K562 (cell line): ENCODE measurements at regions not wholly inside any gene's neighbourhood (a gene's known extent, or its start where the extent isn't known, plus 50 kb on each side); places are given as distances from the start of the nearest gene placed in this dataset.

Source experiments
- ATAC-seq: fragments of 200-7000 bp; cut with Tn5 transposase; 3 replicates; pipeline ENCODE4 v1.9.1; 2020; ENCODE audit warnings: moderate library complexity
- BruUV-seq: library from RNA; stranded (reverse); fragments of 400-500 nt; replicated peaks from 2 replicates; lab custom pipeline; 2021; lab: Mats Ljungman, UMichigan
- CTCF ChIA-PET: fragments of 300-600 bp; formaldehyde crosslinking; extraction: SDS; loops from one replicate; lab custom pipeline; 2021; ENCODE audit warnings: low intra/inter-chr PET ratio; lab: Yijun Ruan, JAX
- POLR2A ChIA-PET: fragments of 300-600, 350-650 bp; sonication (Branson Sonifier 250); formaldehyde crosslinking; extraction: SDS; loops from one replicate; lab custom pipeline; 2021; ENCODE audit warnings: antibody characterized with exemption, inconsistent platforms; lab: Yijun Ruan, JAX
- DNase-seq, 4 experiments: peaks; one replicate each; pipeline versions ENCODE4 v3.0.0 to v3.0.0-alpha.2; 2011 to 2018; ENCODE audit warnings: low spot score in 3 of 4, mixed read lengths in 3 of 4; ENCODE audit errors: extremely low read depth in 1 of 4
- FAIRE-seq: peaks from 2 replicates; lab custom pipeline; 2011; peaks lifted over from hg19 to GRCh38; lab: Jason Lieb, UNC
- H2AFZ ChIP-seq: 2 replicates; pipeline ENCODE4 v1.6.0; 2011; ENCODE audit warnings: low read depth, low read length, control low read depth, inconsistent platforms
- H3K27ac ChIP-seq: fragments of 200-600 bp; 3 replicates; pipeline ENCODE4 v1.8.0; 2011; ENCODE audit warnings: low read depth, mild to moderate bottlenecking, control low read depth, inconsistent platforms, low read length, moderate library complexity, mixed read lengths; ENCODE audit errors: extremely low read depth
- H3K27me3 ChIP-seq, 2 experiments: fragments of 300-600 bp in 1 of 2; 2 replicates in 1 of 2; 3 replicates in 1 of 2; pipeline versions ENCODE4 v1.6.0 to v1.8.0; 2011; ENCODE audit warnings: inconsistent platforms in 2 of 2, low read length in 2 of 2, mild to moderate bottlenecking in 1 of 2, mixed read lengths in 1 of 2, moderate library complexity in 1 of 2; ENCODE audit not compliant: control insufficient read depth in 2 of 2, insufficient read depth in 2 of 2
- H3K36me3 ChIP-seq: fragments of 300-600 bp; 3 replicates; pipeline ENCODE4 v1.8.0; 2011; ENCODE audit warnings: mild to moderate bottlenecking, low read length, inconsistent platforms; ENCODE audit not compliant: control insufficient read depth, insufficient read depth
- H3K4me1 ChIP-seq, 2 experiments: fragments of 200-600 bp in 1 of 2; replicated peaks in 1 of 2; 2 replicates in 1 of 2; 3 replicates in 1 of 2; pipeline versions ENCODE4 v1.5.1 to v1.8.0; 2011; ENCODE audit warnings: inconsistent platforms in 2 of 2, low read length in 2 of 2, mild to moderate bottlenecking in 1 of 2, mixed read lengths in 1 of 2, moderate library complexity in 1 of 2; ENCODE audit not compliant: control insufficient read depth in 2 of 2, insufficient read depth in 2 of 2
- H3K4me2 ChIP-seq: 2 replicates; pipeline ENCODE4 v1.6.1; 2011; ENCODE audit warnings: low read length, control low read depth, inconsistent platforms, mixed read lengths; ENCODE audit not compliant: insufficient read depth
- H3K4me3 ChIP-seq: fragments of 200-600 bp; sonication (generic), shearing (Covaris generic); 2 replicates; pipeline ENCODE4 v1.5.1; 2016; ENCODE audit warnings: control low read depth, inconsistent platforms
- H3K79me2 ChIP-seq: fragments of 200-600 bp; 3 replicates; pipeline ENCODE4 v1.8.0; 2011; ENCODE audit warnings: low read length, inconsistent platforms; ENCODE audit not compliant: control insufficient read depth, insufficient read depth
- H3K9ac ChIP-seq, 2 experiments: 2 replicates each; pipeline versions ENCODE4 v1.6.0 to v1.6.1; 2011; ENCODE audit warnings: low read depth in 2 of 2, low read length in 2 of 2, control low read depth in 1 of 2, inconsistent platforms in 1 of 2, mild to moderate bottlenecking in 1 of 2, mixed read lengths in 1 of 2; ENCODE audit not compliant: insufficient read depth in 1 of 2
- H3K9me1 ChIP-seq: one replicate; pipeline ENCODE4 v1.6.0; 2011; ENCODE audit warnings: inconsistent platforms, mild to moderate bottlenecking, low read length, moderate library complexity; ENCODE audit not compliant: control insufficient read depth, insufficient read depth
- H3K9me3 ChIP-seq: replicated peaks from 2 replicates; pipeline ENCODE4 v1.5.1; 2011; ENCODE audit warnings: low read depth, low read length, inconsistent platforms; ENCODE audit not compliant: control insufficient read depth, insufficient read depth
- H4K20me1 ChIP-seq: replicated peaks from 2 replicates; pipeline ENCODE4 v1.6.1; 2011; ENCODE audit warnings: low read length, inconsistent platforms, mixed read lengths; ENCODE audit not compliant: control insufficient read depth, insufficient read depth
- CBX8 ChIP-seq: fragments of 200-600 bp; sonication (generic); IDR thresholded peaks from 2 replicates; pipeline ENCODE4 v1.6.1; 2012; ENCODE audit warnings: borderline replicate concordance, mixed run types, low read depth, mild to moderate bottlenecking, moderate library complexity, mixed read lengths, low read length, control low read depth, inconsistent platforms; ENCODE audit not compliant: poor library complexity, severe bottlenecking; ENCODE audit errors: extremely low read depth
- GTF2E2 ChIP-seq: fragments of 200-800 bp; sonication (Bioruptor generic); IDR thresholded peaks from 2 replicates; pipeline ENCODE4 v1.6.1; 2016; ENCODE audit warnings: missing genetic modification characterization, missing compliant biosample characterization
- JUNB ChIP-seq: fragments of 450-650 bp; formaldehyde crosslinking; conservative IDR thresholded peaks from 2 replicates; pipeline ENCODE4 v1.4.0; 2020; ENCODE audit warnings: mild to moderate bottlenecking
- MAFF ChIP-seq: IDR thresholded peaks from 2 replicates; pipeline ENCODE4 v1.6.1; 2012; ENCODE audit warnings: low read length, improper control_type of control experiment
- SIX5 ChIP-seq, 2 experiments: IDR thresholded peaks; 2 replicates each; pipeline ENCODE4 v1.6.1; 2011; ENCODE audit warnings: low read length in 2 of 2, borderline replicate concordance in 1 of 2, low read depth in 1 of 2, mild to moderate bottlenecking in 1 of 2, moderate library complexity in 1 of 2; ENCODE audit not compliant: insufficient read depth in 1 of 2
- SUPT5H ChIP-seq: fragments of 450-650 bp; IDR thresholded peaks from 2 replicates; pipeline ENCODE4 v1.6.1; 2016
- in situ Hi-C: fragments of 300-500 bp; cut with MboI; formaldehyde crosslinking; loops from 4 replicates; pipeline ENCODE4 v1.15.0; 2018; ENCODE audit warnings: inconsistent platforms, mixed read lengths
- intact Hi-C: fragments of 100-400 bp; cut with micrococcal nuclease; formaldehyde crosslinking; loops from 2 replicates; pipeline ENCODE4 v1.14.2; 2022

GRCh38 chr6:50305660-50306059 lies 255.9 kb upstream of the DEFB112 start:
- intact Hi-C loops = no loop called here
- TF ChIP-seq JUNB (CRISPR knock-in tag) (0 out of 2 replicates have a peak, but pooled peaks have one; percentile 20), GTF2E2 (tag) (no peak)
- TF ChIP-seq, all 486 proteins: peak for 1
- Histone ChIP-seq H3K79me2 (no peaks in the 10 kb centered on the region), H3K4me3 (no peak overlapping the region), H4K20me1 (no peaks in the 10 kb centered on the region), H2AFZ (no peak overlapping the region), H3K36me3 (no peaks in the 10 kb centered on the region), H3K4me2 (no peak overlapping the region), H3K27ac (no peak overlapping the region), H3K4me1 (no peaks in the 10 kb centered on the region), H3K9ac (no peak overlapping the region), H3K27me3 (no peaks in the 10 kb centered on the region), H3K9me3 (no peaks in the 10 kb centered on the region), H3K9me1 (no peaks in the 10 kb centered on the region)
- no TSS peak for BruUV-seq
- CTCF ChIA-PET = no interaction called here
- POLR2A ChIA-PET = no interaction called here
- DNase-seq (no peak), ATAC-seq (no peak), FAIRE-seq (no peak)
- in situ Hi-C loops = no loop called here

DNA sequence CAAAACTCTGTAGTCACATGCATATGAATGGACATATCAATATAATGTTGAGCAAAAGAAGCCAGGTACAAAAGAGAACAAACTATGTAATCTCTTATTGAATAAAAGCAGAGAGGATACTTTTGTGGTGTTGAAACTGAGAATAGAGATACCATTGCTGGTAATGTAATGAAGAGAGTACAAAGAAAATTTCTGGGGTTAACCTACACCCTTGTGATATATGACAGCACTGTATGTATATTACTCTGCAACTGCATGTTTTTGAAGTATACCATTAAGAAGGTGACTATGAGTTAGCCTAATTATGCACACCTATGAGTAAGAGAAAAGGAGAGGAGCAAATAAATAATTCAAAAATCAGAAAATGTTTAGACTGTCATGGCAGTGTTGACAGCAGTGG lies 268.8 kb upstream of the DEFB112 start:
- H3K79me2 ChIP-seq = no peaks in the 10 kb centered on the region
- no peak overlapping the region for H3K27ac ChIP-seq
- no peaks in the 10 kb centered on the region for H3K4me1 ChIP-seq
- DNase-seq (no peak), ATAC-seq (no peak), FAIRE-seq (no peak)
- H3K36me3 ChIP-seq = no peaks in the 10 kb centered on the region
- ChIA-PET POLR2A (no interaction called here), CTCF (no interaction called here)
- in situ Hi-C loops (no loop called here), intact Hi-C loops (no loop called here)
- H4K20me1 ChIP-seq = no peaks in the 10 kb centered on the region
- H3K4me2 ChIP-seq = no peak overlapping the region
- no peak overlapping the region for H3K9ac ChIP-seq
- no peak overlapping the region for H2AFZ ChIP-seq
- H3K4me3 ChIP-seq = no peak overlapping the region
- BruUV-seq = no TSS peak
- H3K9me1 ChIP-seq = no peaks in the 10 kb centered on the region
- no peak for TF ChIP-seq CBX8
- TF ChIP-seq SIX5 (IDR thresholded peaks at IDR 0.05; ENCODE audit: borderline replicate concordance in 1 of 2, insufficient read depth in 1 of 2, low read depth in 1 of 2, low read length in 2 of 2) = no peak
- TF ChIP-seq MAFF = no peak
- no peak for TF ChIP-seq SUPT5H
- H3K27me3 ChIP-seq = no peaks in the 10 kb centered on the region
- H3K9me3 ChIP-seq = peaks cover 7% of the 10 kb centered on the region; the same call in 1 of the 2 replicates
